GM13976 (cell line): ENCODE measurements at regions not wholly inside any gene's neighbourhood (a gene's known extent, or its start where the extent isn't known, plus 50 kb on each side); places are given as distances from the start of the nearest gene placed in this dataset.
A peak's percentile ranks its signal among the peaks of the same experiment; 100 is the strongest.

Experiments
- DNase-seq: peaks from one replicate; pipeline ENCODE4 v3.0.0; 2012; ENCODE audit warnings: low spot score
- CTCF ChIP-seq: IDR thresholded peaks from 2 replicates; pipeline ENCODE4 v1.5.1; 2012; ENCODE audit warnings: borderline replicate concordance, mild to moderate bottlenecking; ENCODE audit not compliant: insufficient read depth; ENCODE audit errors: extremely low read depth, missing control alignments, control extremely low read depth
- in situ Hi-C: fragments of 300-500 bp; cut with MboI; formaldehyde crosslinking; loops from one replicate; pipeline ENCODE4 v1.12.0; 2022; ENCODE audit warnings: low sequenced_read_pairs, mixed read lengths, inconsistent platforms; ENCODE audit not compliant: unreplicated experiment

DNA sequence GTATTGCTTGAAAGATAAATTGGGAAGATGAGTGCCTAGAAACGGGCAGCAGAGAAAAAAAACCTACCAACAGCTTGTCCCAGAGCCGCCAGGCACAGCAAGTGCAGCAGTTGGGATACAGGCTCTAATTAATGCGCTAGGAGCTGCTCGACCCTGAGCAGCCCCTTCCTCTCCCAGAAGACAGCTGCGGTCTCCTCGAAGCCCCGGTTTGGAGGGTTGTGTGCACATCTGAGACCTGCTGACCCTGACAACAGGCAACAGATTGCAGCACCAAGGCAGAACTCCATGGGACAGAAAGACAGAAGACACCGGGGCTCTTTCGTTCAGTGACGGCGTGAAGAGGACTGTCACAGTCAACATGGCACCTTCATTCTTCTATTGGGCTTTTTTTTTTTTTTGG lies 101.4 kb downstream of the TSEN15 start:
- no peak for TF ChIP-seq CTCF
- in situ Hi-C loops, result no loop called here
- DNase-seq, result no peak

GRCh38 chr1:184153731-184154130 lies 102.2 kb downstream of the TSEN15 start:
- in situ Hi-C loops, result no loop called here
- TF ChIP-seq CTCF, result no peak
- no peak for DNase-seq

DNA sequence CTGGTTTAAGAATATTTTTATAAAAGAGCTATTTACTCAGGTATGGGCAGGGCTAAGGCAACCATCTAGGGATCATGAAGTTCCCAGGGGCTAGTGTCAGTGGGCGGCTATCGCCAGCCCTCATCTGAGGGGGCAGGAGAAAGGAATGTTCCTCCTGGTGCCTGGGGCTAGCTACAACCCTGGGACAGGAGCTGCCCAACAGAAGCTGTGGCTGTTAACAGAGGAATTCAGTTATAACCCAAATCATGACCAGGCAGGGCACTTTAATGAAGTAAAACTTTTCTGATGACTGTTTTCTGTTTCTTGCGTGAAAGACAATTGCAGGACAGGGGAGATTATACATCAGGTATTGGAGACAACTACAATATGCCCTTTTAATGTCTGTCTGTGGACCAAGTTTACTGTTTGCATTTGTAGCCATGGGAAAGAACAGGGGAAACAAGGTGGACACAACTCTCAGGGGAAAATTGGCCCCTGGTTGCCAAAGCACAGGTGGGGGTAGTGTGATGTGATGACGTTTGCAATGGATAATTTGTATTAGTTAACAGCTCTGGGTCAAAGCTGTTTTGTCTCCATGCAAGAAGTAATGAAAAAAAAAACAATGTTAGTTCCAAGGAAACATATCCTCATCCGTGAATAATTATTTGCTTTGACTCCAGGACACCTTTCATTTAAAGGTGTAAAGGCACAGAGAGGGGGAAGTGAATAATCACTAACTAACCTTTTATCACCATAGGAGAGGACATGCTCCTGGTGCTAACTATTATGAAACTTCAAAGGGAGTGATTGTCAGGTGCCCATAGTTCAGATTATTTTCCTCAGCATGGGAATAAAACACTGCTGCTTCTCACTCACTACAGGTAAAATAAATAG lies 105.2 kb downstream of the TSEN15 start:
- in situ Hi-C loops, result no loop called here
- DNase-seq, result no peak

GRCh38 chr1:184157394-184157742 lies 105.8 kb downstream of the TSEN15 start:
- no peak for DNase-seq
- TF ChIP-seq CTCF, result no peak
- in situ Hi-C loops, result no loop called here

More for the DNA sequence above, 105.2 kb downstream of the TSEN15 start:
- TF ChIP-seq CTCF, result no peak

DNA sequence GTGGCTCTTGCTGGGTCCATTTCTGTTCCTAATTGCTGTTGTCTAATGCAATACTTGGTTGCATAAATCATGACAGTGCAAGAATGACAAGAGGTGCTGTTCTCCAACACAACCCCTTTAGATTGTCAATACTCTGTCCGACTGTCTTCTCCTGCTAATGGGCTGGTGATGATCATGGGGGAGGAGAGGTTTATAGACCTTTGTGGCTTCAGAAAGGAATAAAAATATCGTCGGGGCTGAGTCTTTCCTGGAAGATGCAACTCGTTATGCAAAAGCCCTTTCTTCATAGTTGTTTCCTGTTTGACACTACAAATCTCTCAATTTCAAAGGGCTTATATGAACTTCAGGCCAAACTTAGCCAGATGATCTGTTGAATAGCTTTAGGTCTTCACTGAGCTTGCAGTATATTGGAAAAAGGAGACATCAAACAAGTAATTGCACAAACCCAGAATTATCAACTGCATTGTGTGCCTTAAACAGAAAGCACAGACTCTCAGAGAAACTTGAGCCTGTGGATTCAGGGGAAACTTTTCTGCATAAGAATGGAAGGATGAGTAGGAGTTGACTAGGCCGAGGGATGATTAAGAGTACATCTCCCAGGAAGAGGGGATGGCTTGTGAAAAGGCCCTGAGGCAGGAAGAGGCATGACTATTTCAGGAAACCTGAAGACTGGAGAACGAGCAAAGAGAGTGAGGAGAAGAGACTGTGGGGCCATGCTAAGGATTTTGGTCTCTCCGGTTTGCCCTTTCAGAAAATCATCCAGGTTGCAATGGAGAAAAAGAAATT lies 107.6 kb downstream of the TSEN15 start:
- DNase-seq, result no peak
- in situ Hi-C loops, result no loop called here
- no peak for TF ChIP-seq CTCF

GRCh38 chr1:184160236-184160635 lies 108.7 kb downstream of the TSEN15 start:
- DNase-seq, result peak; percentile 25
- in situ Hi-C loops, result no loop called here
- TF ChIP-seq CTCF, result no peak
